ENCODE measurements at regions not wholly inside any gene's neighbourhood (a gene's known extent, or its start where the extent isn't known, plus 50 kb on each side); places are given as distances from the start of the nearest gene placed in this dataset.

GRCh38 chr15:95113041-95113440, 881.7 kb downstream of the MCTP2 start:
- no peaks in the 10 kb centered on the region for H3K27me3 ChIP-seq
- no peaks in the 10 kb centered on the region for H3K4me1 ChIP-seq
- H3K27ac ChIP-seq = no peak overlapping the region
- WGBS = 86% methylated on average over 1 of the region's 1 CpG
- DNase-seq (ENCODE audit: low spot score in 2 of 2) = no peak
- no peaks in the 10 kb centered on the region for H3K36me3 ChIP-seq
- no peak overlapping the region for H3K4me3 ChIP-seq
- TF ChIP-seq POLR2A (IDR thresholded peaks at IDR 0.05) (no peak), EP300 (IDR thresholded peaks at IDR 0.05) (no peak)
- no peaks in the 10 kb centered on the region for H3K9me3 ChIP-seq

GRCh38 chr15:95119041-95119610, 887.8 kb downstream of the MCTP2 start:
- H3K27ac ChIP-seq = no peak overlapping the region
- TF ChIP-seq EP300 (IDR thresholded peaks at IDR 0.05) (no peak), CTCF (IDR thresholded peaks at IDR 0.05) (no peak), POLR2A (IDR thresholded peaks at IDR 0.05) (no peak), POLR2AphosphoS5 (IDR thresholded peaks at IDR 0.05) (no peak)
- H3K4me1 ChIP-seq = no peaks in the 10 kb centered on the region
- H3K27me3 ChIP-seq = no peaks in the 10 kb centered on the region
- no peaks in the 10 kb centered on the region for H3K9me3 ChIP-seq
- no peak overlapping the region for H3K4me3 ChIP-seq
- 72% methylated on average over 4 of the region's 4 CpGs for WGBS
- no peaks in the 10 kb centered on the region for H3K36me3 ChIP-seq
- no peak for DNase-seq (ENCODE audit: low spot score in 2 of 2)

DNA sequence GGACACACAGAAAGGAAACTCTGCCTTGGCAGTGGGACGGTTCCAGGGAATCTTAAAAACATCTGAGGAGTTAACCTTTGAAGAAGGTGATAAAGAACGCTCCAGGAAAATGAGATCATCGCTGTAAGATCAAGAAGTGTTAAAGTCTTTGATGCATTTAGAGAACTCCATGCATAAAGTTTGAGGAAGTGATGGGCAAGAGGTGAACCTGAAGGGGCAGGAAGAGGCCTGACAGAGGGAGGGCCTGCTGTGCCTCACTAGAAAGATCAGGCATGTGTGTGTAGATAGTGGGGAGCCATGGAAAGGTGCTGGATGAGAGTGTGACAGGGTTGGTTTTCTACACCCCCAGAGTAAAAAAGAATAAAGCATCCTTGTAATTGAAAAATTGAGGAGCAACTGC, 889.2 kb downstream of the MCTP2 start:
- WGBS = 47% methylated on average over 3 of the region's 3 CpGs
- Histone ChIP-seq H3K27me3 (no peaks in the 10 kb centered on the region), H3K36me3 (no peaks in the 10 kb centered on the region), H3K9me3 (no peaks in the 10 kb centered on the region), H3K4me1 (no peaks in the 10 kb centered on the region), H3K4me3 (no peak overlapping the region), H3K27ac (no peak overlapping the region)
- no peak for DNase-seq (ENCODE audit: low spot score in 2 of 2)
- TF ChIP-seq EP300 (IDR thresholded peaks at IDR 0.05) (no peak), CTCF (IDR thresholded peaks at IDR 0.05) (no peak), POLR2AphosphoS5 (IDR thresholded peaks at IDR 0.05) (no peak), POLR2A (IDR thresholded peaks at IDR 0.05) (no peak)

- TF ChIP-seq CTCF (IDR thresholded peaks at IDR 0.05) (no peak), POLR2AphosphoS5 (IDR thresholded peaks at IDR 0.05) (no peak), EP300 (IDR thresholded peaks at IDR 0.05) (no peak), POLR2A (IDR thresholded peaks at IDR 0.05) (no peak)
- H3K4me3 ChIP-seq = no peak overlapping the region
- H3K27me3 ChIP-seq = no peaks in the 10 kb centered on the region
- DNase-seq (ENCODE audit: low spot score in 2 of 2) = no peak
- no peaks in the 10 kb centered on the region for H3K4me1 ChIP-seq
- no peaks in the 10 kb centered on the region for H3K9me3 ChIP-seq
- H3K36me3 ChIP-seq = no peaks in the 10 kb centered on the region
- WGBS = 78% methylated on average over 1 of the region's 1 CpG
- H3K27ac ChIP-seq = no peak overlapping the region
Observed at GRCh38 chr15:95121191-95121590, 889.8 kb downstream of the MCTP2 start.

GRCh38 chr15:95125803-95126202, 894.4 kb downstream of the MCTP2 start:
- TF ChIP-seq CTCF (IDR thresholded peaks at IDR 0.05) = no peak
- no peak for TF ChIP-seq POLR2A (IDR thresholded peaks at IDR 0.05)
- TF ChIP-seq EP300 (IDR thresholded peaks at IDR 0.05) = no peak
- no peak for TF ChIP-seq POLR2AphosphoS5 (IDR thresholded peaks at IDR 0.05)
- Histone ChIP-seq H3K9me3 (no peaks in the 10 kb centered on the region), H3K27me3 (no peaks in the 10 kb centered on the region), H3K27ac (no peak overlapping the region), H3K4me1 (no peaks in the 10 kb centered on the region), H3K36me3 (no peaks in the 10 kb centered on the region), H3K4me3 (no peak overlapping the region)
- 91% methylated on average over 2 of the region's 2 CpGs for WGBS
- DNase-seq (ENCODE audit: low spot score in 2 of 2) = no peak

DNA sequence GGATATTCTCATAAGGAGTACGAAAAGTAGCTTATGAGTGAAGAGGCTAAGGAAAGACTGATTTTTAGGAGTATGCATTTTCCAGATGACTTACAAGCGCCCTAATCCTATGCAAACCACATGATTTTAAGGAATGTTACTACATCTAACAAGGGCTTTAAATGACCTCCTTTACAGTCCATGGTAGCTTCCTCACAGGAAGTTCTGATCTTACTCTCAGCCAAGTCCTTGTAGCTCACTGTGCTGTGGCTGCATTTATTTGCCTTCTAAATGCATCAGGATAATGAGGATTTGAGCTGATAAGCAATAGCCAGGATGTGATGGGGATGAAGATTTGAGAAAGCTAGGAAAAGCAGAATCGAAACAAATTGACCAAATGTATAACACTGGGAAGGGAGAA, 896.0 kb downstream of the MCTP2 start:
- H3K4me1 ChIP-seq = no peaks in the 10 kb centered on the region
- no peaks in the 10 kb centered on the region for H3K9me3 ChIP-seq
- no peak overlapping the region for H3K27ac ChIP-seq
- no peak for TF ChIP-seq EP300 (IDR thresholded peaks at IDR 0.05)
- TF ChIP-seq POLR2AphosphoS5 (IDR thresholded peaks at IDR 0.05) = no peak
- no peak for TF ChIP-seq POLR2A (IDR thresholded peaks at IDR 0.05)
- H3K4me3 ChIP-seq = no peak overlapping the region
- no peaks in the 10 kb centered on the region for H3K27me3 ChIP-seq
- DNase-seq (ENCODE audit: low spot score in 2 of 2) = no peak
- H3K36me3 ChIP-seq = no peaks in the 10 kb centered on the region
- WGBS = 81% methylated on average over 3 of the region's 3 CpGs

All from suprapubic skin (tissue), 4 donors.